K562 (cell line): ENCODE measurements at regions not wholly inside any gene's neighbourhood (a gene's known extent, or its start where the extent isn't known, plus 50 kb on each side); places are given as distances from the start of the nearest gene placed in this dataset.

Experiments used
- NCOA1 ChIP-seq: fragments of 450-650 bp; IDR thresholded peaks from 2 replicates; pipeline ENCODE4 v1.6.1; 2016; ENCODE audit warnings: low read depth
- PHF20 ChIP-seq: fragments of 450-650 bp; IDR thresholded peaks from 2 replicates; pipeline ENCODE4 v1.6.1; 2018; ENCODE audit not compliant: partially characterized antibody
- PRDM10 ChIP-seq: fragments of 450-650 bp; IDR thresholded peaks from 2 replicates; pipeline ENCODE4 v1.6.1; 2018; ENCODE audit not compliant: partially characterized antibody
- RHOXF2B ChIP-seq: fragments of 250-450 bp; sonication (Bioruptor Pico); conservative IDR thresholded peaks from 2 replicates; pipeline ENCODE4 v1.5.1; 2021
- SRSF1 ChIP-seq: fragments of 200-400 bp; formaldehyde crosslinking; IDR thresholded peaks from 2 replicates; pipeline ENCODE4 v1.6.1; 2017; ENCODE audit warnings: mild to moderate bottlenecking, low read depth, low read length, moderate library complexity
- TSHZ1 ChIP-seq: fragments of 250-450 bp; sonication (Bioruptor Pico); IDR thresholded peaks from 2 replicates; pipeline ENCODE4 v1.4.0; 2020; ENCODE audit warnings: mild to moderate bottlenecking, moderate library complexity
- ZNF140 ChIP-seq: fragments of 250-450 bp; sonication (Bioruptor Pico); IDR thresholded peaks from 2 replicates; pipeline ENCODE4 v1.8.0; 2021; ENCODE audit warnings: moderate library complexity, mild to moderate bottlenecking, inconsistent platforms

- no peak for TF ChIP-seq ZNF140 (CRISPR knock-in tag)
- TF ChIP-seq SRSF1, result no peak
- no peak for TF ChIP-seq PRDM10
- no peak for TF ChIP-seq PHF20
- TF ChIP-seq TSHZ1 (CRISPR knock-in tag), result no peak
- TF ChIP-seq RHOXF2B, result no peak
- no peak for TF ChIP-seq NCOA1
These were observed 104.7 kb upstream of the SPON1 start (continued) for GRCh38 chr11:13857828-13858227.
